Large intestine (tissue), 3 donors: ENCODE measurements at regions not wholly inside any gene's neighbourhood (a gene's known extent, or its start where the extent isn't known, plus 50 kb on each side); places are given as distances from the start of the nearest gene placed in this dataset.

Source experiments
- DNase-seq, 2 donors: peaks; one replicate each; pipeline versions ENCODE4 v3.0.0 to v3.0.0-alpha.2; 2013
- H3K27ac ChIP-seq: one replicate; pipeline ENCODE4 v1.5.1; 2013; ENCODE audit warnings: low read length
- H3K27me3 ChIP-seq: 2 replicates; pipeline ENCODE4 v1.6.1; 2013; ENCODE audit warnings: low read length; ENCODE audit not compliant: control insufficient read depth, insufficient read depth
- H3K36me3 ChIP-seq: 2 replicates; pipeline ENCODE4 v1.6.1; 2013; ENCODE audit warnings: low read length; ENCODE audit not compliant: control insufficient read depth, insufficient read depth
- H3K4me1 ChIP-seq: one replicate; pipeline ENCODE4 v1.6.1; 2013; ENCODE audit warnings: low read length; ENCODE audit not compliant: control insufficient read depth, insufficient read depth
- H3K4me3 ChIP-seq: one replicate; pipeline ENCODE4 v1.5.1; 2013; ENCODE audit warnings: low read length
- H3K9me3 ChIP-seq: one replicate; pipeline ENCODE4 v1.6.1; 2013; ENCODE audit warnings: mild to moderate bottlenecking, low read depth, low read length, moderate library complexity; ENCODE audit not compliant: control insufficient read depth
- WGBS: methylation state at CpG from one replicate; pipeline ENCODE4 v1.1.5; 2013; ENCODE audit warnings: low lambda C conversion rate; ENCODE audit not compliant: insufficient coverage; 5-methylcytosine and 5-hydroxymethylcytosine counted together

DNA sequence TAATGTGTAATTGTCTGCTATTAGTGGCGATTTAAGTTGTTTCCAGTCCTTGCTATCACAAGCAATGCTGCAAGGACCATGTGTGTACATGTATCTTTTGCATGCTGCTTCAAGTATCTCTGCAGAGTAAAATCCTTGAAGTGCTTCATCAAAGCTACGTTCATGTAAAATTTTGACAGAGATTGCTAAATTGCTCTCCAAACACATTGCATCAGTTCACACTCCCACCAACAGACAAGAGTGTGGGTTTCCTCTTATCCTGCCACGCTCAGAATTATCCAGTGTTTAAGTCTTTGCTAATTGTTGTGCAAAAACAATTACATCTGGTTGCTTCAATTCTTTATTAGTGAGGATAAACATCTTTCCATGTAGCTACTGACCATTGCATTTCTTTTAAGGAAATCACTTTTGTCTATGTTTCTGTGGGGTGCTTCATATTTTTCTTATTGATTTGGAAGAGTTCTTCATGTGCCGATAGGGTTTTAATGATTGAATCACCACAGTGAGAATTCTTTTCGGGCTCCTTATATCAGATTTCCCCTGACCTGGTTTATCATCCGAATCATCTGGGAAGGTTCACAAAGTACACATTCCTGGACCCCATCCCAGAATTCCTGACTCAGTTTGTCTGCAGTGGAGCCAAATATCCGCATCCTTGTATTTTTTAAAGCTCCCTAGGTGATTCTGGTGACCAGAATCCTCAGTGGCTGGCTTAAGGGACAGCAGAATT is 56.3 kb upstream of the GALNT2 start:
- H3K27ac ChIP-seq: no peak overlapping the region
- H3K4me3 ChIP-seq: no peak overlapping the region
- H3K27me3 ChIP-seq: peaks cover 2% of the 10 kb centered on the region
- no peaks in the 10 kb centered on the region for H3K9me3 ChIP-seq
- no peaks in the 10 kb centered on the region for H3K36me3 ChIP-seq
- 79% methylated on average over 2 of the region's 7 CpGs for WGBS
- no peak for DNase-seq
- peaks cover 8% of the 10 kb centered on the region for H3K4me1 ChIP-seq

DNA sequence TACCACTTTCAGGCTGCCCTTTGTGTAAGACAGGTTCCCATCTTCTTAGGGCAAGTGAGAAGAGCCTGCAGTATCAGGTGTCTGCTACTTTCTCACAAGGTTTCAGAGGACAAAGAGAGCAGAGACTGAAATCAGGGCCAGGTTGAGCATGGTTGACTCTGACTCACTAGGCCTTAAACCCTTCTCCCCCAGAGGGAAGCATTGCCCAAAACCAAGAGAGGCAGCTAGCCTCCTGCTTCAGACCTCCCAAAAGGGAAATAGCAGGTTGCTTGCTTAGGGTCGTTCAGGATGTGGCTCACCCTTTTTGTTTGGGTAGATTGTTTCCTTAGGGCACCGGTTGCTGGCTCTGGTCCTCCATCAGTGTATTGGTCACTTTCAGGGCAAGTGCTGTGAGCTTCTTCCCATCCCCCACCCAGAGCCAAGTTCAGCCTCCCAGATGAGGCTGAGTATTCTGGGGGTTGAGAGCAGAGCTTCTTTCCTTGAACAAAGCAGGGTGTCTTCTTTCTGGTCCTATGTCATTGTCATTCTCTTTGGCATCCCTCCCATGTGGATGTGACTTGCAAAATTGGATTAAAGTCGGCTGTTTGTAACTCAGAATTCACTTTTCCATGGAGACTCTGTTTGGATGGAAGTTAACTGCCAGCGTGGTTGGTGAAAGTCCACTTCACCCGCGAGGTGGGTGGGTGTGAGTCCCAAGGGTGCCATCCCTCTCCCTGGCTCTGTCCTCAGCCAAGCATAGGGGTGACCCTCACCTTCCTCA is 55.5 kb upstream of the GALNT2 start:
- Histone ChIP-seq H3K27me3 (no peaks in the 10 kb centered on the region), H3K27ac (no peak overlapping the region), H3K36me3 (no peaks in the 10 kb centered on the region), H3K4me1 (peaks cover 8% of the 10 kb centered on the region), H3K9me3 (no peaks in the 10 kb centered on the region), H3K4me3 (no peak overlapping the region)
- WGBS: no CpG with 5 or more reads among the region's 6 CpGs
- DNase-seq: no peak

- peaks cover 8% of the 10 kb centered on the region for H3K4me1 ChIP-seq
- DNase-seq: no peak
- no peaks in the 10 kb centered on the region for H3K9me3 ChIP-seq
- no peaks in the 10 kb centered on the region for H3K27me3 ChIP-seq
- H3K4me3 ChIP-seq: no peak overlapping the region
- H3K36me3 ChIP-seq: no peaks in the 10 kb centered on the region
- no peak overlapping the region for H3K27ac ChIP-seq
Measured at GRCh38 chr1:230012093-230012393, 55.0 kb upstream of the GALNT2 start.

GRCh38 chr1:230012741-230013140 is 54.3 kb upstream of the GALNT2 start:
- no CpG with 5 or more reads among the region's 5 CpGs for WGBS
- H3K27ac ChIP-seq: no peak overlapping the region

GRCh38 chr1:230016159-230016558 is 50.9 kb upstream of the GALNT2 start:
- H3K27ac ChIP-seq: no peak overlapping the region
- H3K4me3 ChIP-seq: no peak overlapping the region
- H3K36me3 ChIP-seq: no peaks in the 10 kb centered on the region
- 50% methylated on average over 1 of the region's 5 CpGs for WGBS
- no peaks in the 10 kb centered on the region for H3K9me3 ChIP-seq
- no peaks in the 10 kb centered on the region for H3K27me3 ChIP-seq
- DNase-seq: no peak
- H3K4me1 ChIP-seq: peaks cover 8% of the 10 kb centered on the region

More at GRCh38 chr1:230012741-230013140, 54.3 kb upstream of the GALNT2 start:
- peaks cover 8% of the 10 kb centered on the region for H3K4me1 ChIP-seq
- H3K9me3 ChIP-seq: no peaks in the 10 kb centered on the region
- peak; percentile 12 to 14 for DNase-seq
- no peak overlapping the region for H3K4me3 ChIP-seq
- no peaks in the 10 kb centered on the region for H3K36me3 ChIP-seq
- H3K27me3 ChIP-seq: no peaks in the 10 kb centered on the region
